Neural crest cell (in vitro differentiated cells): ENCODE measurements at regions not wholly inside any gene's neighbourhood (a gene's known extent, or its start where the extent isn't known, plus 50 kb on each side); places are given as distances from the start of the nearest gene placed in this dataset.
"Not testable (repeated sequence)": the region's sequence is repeated elsewhere in the genome, so short reads cannot be mapped to it uniquely, and the experiment has no call there.

Source experiments
- DNase-seq: peaks from one replicate; pipeline ENCODE4 v3.0.0; 2021; ENCODE audit warnings: low read depth, mixed read lengths, low spot score
- H3K27ac Mint-ChIP-seq: one replicate; pipeline ENCODE4 v1.8.0; 2021; ENCODE audit warnings: mild to moderate bottlenecking, mixed read lengths; ENCODE audit not compliant: unreplicated experiment
- H3K27me3 Mint-ChIP-seq: 2 replicates; pipeline ENCODE4 v1.8.0; 2021; ENCODE audit warnings: low read depth, mild to moderate bottlenecking, mixed read lengths
- H3K36me3 Mint-ChIP-seq: 2 replicates; pipeline ENCODE4 v1.8.0; 2021; ENCODE audit warnings: low read depth, mild to moderate bottlenecking, mixed read lengths
- H3K4me1 Mint-ChIP-seq: 2 replicates; pipeline ENCODE4 v1.8.0; 2021; ENCODE audit warnings: mixed read lengths
- H3K4me3 Mint-ChIP-seq: one replicate; pipeline ENCODE4 v1.8.0; 2021; ENCODE audit warnings: mild to moderate bottlenecking, mixed read lengths
- H3K9me3 Mint-ChIP-seq: 2 replicates; pipeline ENCODE4 v1.8.0; 2021; ENCODE audit warnings: mixed read lengths
- TF ChIP-seq, protein P1 (sequence below): fragments of 200-600 bp; sonication (generic); conservative IDR thresholded peaks from 2 replicates; pipeline ENCODE4 v1.5.0; 2021; ENCODE audit warnings: antibody characterized with exemption, mild to moderate bottlenecking

GRCh38 chr1:95893921-95894320 is 659.9 kb downstream of the RWDD3 start:
- TF ChIP-seq, protein P1, sequence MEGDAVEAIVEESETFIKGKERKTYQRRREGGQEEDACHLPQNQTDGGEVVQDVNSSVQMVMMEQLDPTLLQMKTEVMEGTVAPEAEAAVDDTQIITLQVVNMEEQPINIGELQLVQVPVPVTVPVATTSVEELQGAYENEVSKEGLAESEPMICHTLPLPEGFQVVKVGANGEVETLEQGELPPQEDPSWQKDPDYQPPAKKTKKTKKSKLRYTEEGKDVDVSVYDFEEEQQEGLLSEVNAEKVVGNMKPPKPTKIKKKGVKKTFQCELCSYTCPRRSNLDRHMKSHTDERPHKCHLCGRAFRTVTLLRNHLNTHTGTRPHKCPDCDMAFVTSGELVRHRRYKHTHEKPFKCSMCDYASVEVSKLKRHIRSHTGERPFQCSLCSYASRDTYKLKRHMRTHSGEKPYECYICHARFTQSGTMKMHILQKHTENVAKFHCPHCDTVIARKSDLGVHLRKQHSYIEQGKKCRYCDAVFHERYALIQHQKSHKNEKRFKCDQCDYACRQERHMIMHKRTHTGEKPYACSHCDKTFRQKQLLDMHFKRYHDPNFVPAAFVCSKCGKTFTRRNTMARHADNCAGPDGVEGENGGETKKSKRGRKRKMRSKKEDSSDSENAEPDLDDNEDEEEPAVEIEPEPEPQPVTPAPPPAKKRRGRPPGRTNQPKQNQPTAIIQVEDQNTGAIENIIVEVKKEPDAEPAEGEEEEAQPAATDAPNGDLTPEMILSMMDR = no peak
- no peak overlapping the region for H3K27ac Mint-ChIP-seq
- H3K27me3 Mint-ChIP-seq = no peaks in the 10 kb centered on the region
- peaks cover 8% of the 10 kb centered on the region for H3K9me3 Mint-ChIP-seq
- peaks cover 18% of the 10 kb centered on the region for H3K4me1 Mint-ChIP-seq
- no peak overlapping the region for H3K4me3 Mint-ChIP-seq
- H3K36me3 Mint-ChIP-seq = peaks cover 4% of the 10 kb centered on the region
- DNase-seq = no peak

- TF ChIP-seq, protein P1 = no peak
- DNase-seq = no peak
- Mint-ChIP-seq H3K4me3 (no peak overlapping the region), H3K36me3 (peaks cover 8% of the 10 kb centered on the region), H3K27ac (no peak overlapping the region), H3K4me1 (no peaks in the 10 kb centered on the region), H3K9me3 (peaks cover 16% of the 10 kb centered on the region), H3K27me3 (no peaks in the 10 kb centered on the region)
These were observed 669.0 kb downstream of the RWDD3 start for GRCh38 chr1:95903060-95903459.

GRCh38 chr1:95905818-95906395 is 671.9 kb downstream of the RWDD3 start:
- TF ChIP-seq, protein P1 = no peak
- Mint-ChIP-seq H3K9me3 (peaks cover 8% of the 10 kb centered on the region), H3K27me3 (no peaks in the 10 kb centered on the region), H3K4me1 (no peaks in the 10 kb centered on the region), H3K27ac (no peak overlapping the region), H3K36me3 (no peaks in the 10 kb centered on the region), H3K4me3 (no peak overlapping the region)
- no peak for DNase-seq

GRCh38 chr1:95911739-95912138 is 677.7 kb downstream of the RWDD3 start:
- DNase-seq, H3K4me3 Mint-ChIP-seq, H3K27me3 Mint-ChIP-seq, H3K4me1 Mint-ChIP-seq, H3K36me3 Mint-ChIP-seq, H3K27ac Mint-ChIP-seq: not testable (repeated sequence)
- peaks cover 10% of the 10 kb centered on the region for H3K9me3 Mint-ChIP-seq

- Mint-ChIP-seq H3K36me3 (peaks cover 2% of the 10 kb centered on the region), H3K27me3 (no peaks in the 10 kb centered on the region), H3K27ac (no peak overlapping the region), H3K4me3 (no peak overlapping the region), H3K9me3 (peaks cover 3% of the 10 kb centered on the region), H3K4me1 (no peaks in the 10 kb centered on the region)
- TF ChIP-seq, protein P1 = peak; percentile 59
- DNase-seq = no peak
These were observed 682.6 kb downstream of the RWDD3 start for GRCh38 chr1:95916616-95917015.

- H3K27me3 Mint-ChIP-seq = no peaks in the 10 kb centered on the region
- no peaks in the 10 kb centered on the region for H3K4me1 Mint-ChIP-seq
- TF ChIP-seq, protein P1 = no peak
- H3K9me3 Mint-ChIP-seq = no peaks in the 10 kb centered on the region
- no peak overlapping the region for H3K27ac Mint-ChIP-seq
- H3K4me3 Mint-ChIP-seq = no peak overlapping the region
- H3K36me3 Mint-ChIP-seq = no peaks in the 10 kb centered on the region
- DNase-seq = no peak
These were observed 690.7 kb downstream of the RWDD3 start for GRCh38 chr1:95924684-95925083.
